HG03520 (cell line): ENCODE measurements at regions not wholly inside any gene's neighbourhood (a gene's known extent, or its start where the extent isn't known, plus 50 kb on each side); places are given as distances from the start of the nearest gene placed in this dataset.
"Not testable (repeated sequence)": the region's sequence is repeated elsewhere in the genome, so short reads cannot be mapped to it uniquely, and the experiment has no call there.

Experiments used
- ATAC-seq: cut with Tn5 transposase; IDR thresholded peaks from one replicate; pipeline ENCODE4 v1.9.1; 2021; ENCODE audit warnings: mild to moderate bottlenecking, moderate library complexity; ENCODE audit not compliant: unreplicated experiment

- ATAC-seq, result not testable (repeated sequence)
Measured at GRCh38 chr11:25486338-25486737, 845.6 kb upstream of the ANO3 start.

- ATAC-seq, result not testable (repeated sequence)
Measured at GRCh38 chr11:25488176-25488575, 843.8 kb upstream of the ANO3 start.

GRCh38 chr11:25501426-25501825 is 830.5 kb upstream of the ANO3 start:
- not testable (repeated sequence) for ATAC-seq

GRCh38 chr11:25515576-25515975 is 816.4 kb upstream of the ANO3 start:
- ATAC-seq, result no peak

GRCh38 chr11:25520459-25520858 is 811.5 kb upstream of the ANO3 start:
- no peak for ATAC-seq

GRCh38 chr11:25527841-25528240 is 804.1 kb upstream of the ANO3 start:
- ATAC-seq, result no peak

GRCh38 chr11:25529572-25529971 is 802.4 kb upstream of the ANO3 start:
- no peak for ATAC-seq

GRCh38 chr11:25535467-25536272 is 796.3 kb upstream of the ANO3 start:
- no peak for ATAC-seq

- no peak for ATAC-seq
Measured at GRCh38 chr11:25536289-25536688, 795.6 kb upstream of the ANO3 start.

GRCh38 chr11:25537393-25537792 is 794.5 kb upstream of the ANO3 start:
- ATAC-seq, result no peak

GRCh38 chr11:25547292-25547691 is 784.6 kb upstream of the ANO3 start:
- ATAC-seq, result no peak

- no peak for ATAC-seq
Measured at GRCh38 chr11:25562417-25562816, 769.5 kb upstream of the ANO3 start.

GRCh38 chr11:25565846-25566245 is 766.1 kb upstream of the ANO3 start:
- no peak for ATAC-seq

GRCh38 chr11:25566298-25567200 is 765.4 kb upstream of the ANO3 start:
- ATAC-seq, result no peak

GRCh38 chr11:25576320-25576719 is 755.6 kb upstream of the ANO3 start:
- ATAC-seq, result no peak

- ATAC-seq, result not testable (repeated sequence)
Measured at GRCh38 chr11:25579554-25579953, 752.4 kb upstream of the ANO3 start.

- no peak for ATAC-seq
Measured at GRCh38 chr11:25583596-25583995, 748.3 kb upstream of the ANO3 start.

- no peak for ATAC-seq
Measured at GRCh38 chr11:25587496-25587895, 744.4 kb upstream of the ANO3 start.

- ATAC-seq, result no peak
Measured at GRCh38 chr11:25593221-25593620, 738.7 kb upstream of the ANO3 start.

GRCh38 chr11:25596701-25597100 is 735.2 kb upstream of the ANO3 start:
- ATAC-seq, result no peak

GRCh38 chr11:25597696-25598095 is 734.2 kb upstream of the ANO3 start:
- no peak for ATAC-seq

GRCh38 chr11:25602149-25602548 is 729.8 kb upstream of the ANO3 start:
- ATAC-seq, result no peak
